Prostate gland (tissue), 2 donors: ENCODE measurements at regions not wholly inside any gene's neighbourhood (a gene's known extent, or its start where the extent isn't known, plus 50 kb on each side); places are given as distances from the start of the nearest gene placed in this dataset.

Source experiments
- DNase-seq: peaks from one replicate; pipeline ENCODE4 v3.0.0-alpha.2; 2019; ENCODE audit warnings: low spot score
- H3K27ac ChIP-seq, 2 donors: fragments of 200-600 bp; sonication (generic); 2 replicates each; pipeline ENCODE4 v1.5.1; 2017 to 2019
- H3K27me3 ChIP-seq: fragments of 200-600 bp; sonication (generic); replicated peaks from 2 replicates; pipeline ENCODE4 v1.5.1; 2019; ENCODE audit not compliant: insufficient read depth
- H3K36me3 ChIP-seq, 2 donors: fragments of 200-600 bp; sonication (generic); 1 replicate in 1 of 2; 2 replicates in 1 of 2; pipeline versions ENCODE4 v1.5.1 to v1.8.1; 2017 to 2019
- H3K4me1 ChIP-seq: fragments of 200-600 bp; sonication (generic); replicated peaks from 2 replicates; pipeline ENCODE4 v1.5.1; 2019
- H3K4me3 ChIP-seq, 2 donors: fragments of 200-600 bp; sonication (generic); 2 replicates each; pipeline ENCODE4 v1.5.1; 2017 to 2019
- H3K9me3 ChIP-seq: fragments of 200-600 bp; sonication (generic); 2 replicates; pipeline ENCODE4 v1.5.1; 2017
- POLR2A ChIP-seq: fragments of 450-650 bp; IDR thresholded peaks from one replicate; pipeline ENCODE4 v1.6.1; 2016; ENCODE audit warnings: antibody characterized with exemption, mild to moderate bottlenecking
- POLR2AphosphoS5 ChIP-seq: sonication (generic); formaldehyde crosslinking; IDR thresholded peaks from one replicate; pipeline ENCODE4 v1.6.1; 2017; ENCODE audit warnings: antibody characterized with exemption
- WGBS: methylation state at CpG from one replicate; pipeline ENCODE4 v1.1.5; 2018; 5-methylcytosine and 5-hydroxymethylcytosine counted together
- intact Hi-C: fragments of 100-400 bp; cut with DNase I; formaldehyde crosslinking; loops from one replicate; pipeline ENCODE4 v1.14.2; 2022
- TF ChIP-seq, protein P1 (sequence below), 4 experiments: fragments of 200-600 bp in 2 of 4; fragments of 450-650 bp in 2 of 4; sonication (generic) in 2 of 4; IDR thresholded peaks; 1 replicate in 3 of 4; 2 replicates in 1 of 4; pipeline ENCODE4 v1.5.1; 2016 to 2019; ENCODE audit warnings: antibody characterized with exemption in 4 of 4, mild to moderate bottlenecking in 2 of 4, moderate library complexity in 2 of 4

DNA sequence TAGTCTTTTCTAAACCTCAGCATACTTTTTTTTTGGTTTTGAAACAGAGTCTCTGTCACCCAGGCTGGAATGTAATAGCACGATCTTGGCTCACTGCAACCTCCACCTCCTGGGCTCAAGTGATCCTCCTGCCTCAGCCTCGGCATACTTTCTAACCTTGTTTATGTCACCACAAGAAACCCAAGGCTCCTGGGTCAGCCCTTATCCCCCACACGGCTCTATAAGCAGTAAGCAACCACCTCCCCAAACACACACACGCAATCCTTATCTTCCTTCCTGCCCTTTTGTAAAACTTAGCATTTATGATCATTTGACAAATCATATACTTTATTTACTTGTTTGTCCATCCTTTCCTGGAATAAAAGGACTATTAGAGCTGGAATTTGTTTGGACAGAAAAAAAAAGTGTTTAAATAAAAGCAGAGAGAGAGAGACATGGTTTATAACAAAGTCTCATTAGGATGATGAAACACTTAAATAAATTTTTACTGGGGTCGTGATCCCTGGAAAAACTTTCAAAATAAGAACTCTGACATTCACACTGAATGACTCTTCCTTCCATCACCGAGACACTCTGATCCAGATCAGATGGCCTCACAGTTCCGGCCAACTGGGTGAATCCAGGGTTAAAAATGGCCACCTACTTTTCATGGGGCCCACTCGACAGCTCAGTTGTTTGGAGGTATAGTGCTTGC, 72.7 kb upstream of the PIK3CG start:
- WGBS = 35% methylated on average over 8 of the region's 8 CpGs
- Histone ChIP-seq H3K36me3 (no peaks in the 10 kb centered on the region), H3K4me1 (no peaks in the 10 kb centered on the region), H3K27me3 (no peaks in the 10 kb centered on the region), H3K27ac (no peak overlapping the region), H3K4me3 (no peak overlapping the region), H3K9me3 (no peaks in the 10 kb centered on the region)
- DNase-seq = no peak
- TF ChIP-seq, protein P1, sequence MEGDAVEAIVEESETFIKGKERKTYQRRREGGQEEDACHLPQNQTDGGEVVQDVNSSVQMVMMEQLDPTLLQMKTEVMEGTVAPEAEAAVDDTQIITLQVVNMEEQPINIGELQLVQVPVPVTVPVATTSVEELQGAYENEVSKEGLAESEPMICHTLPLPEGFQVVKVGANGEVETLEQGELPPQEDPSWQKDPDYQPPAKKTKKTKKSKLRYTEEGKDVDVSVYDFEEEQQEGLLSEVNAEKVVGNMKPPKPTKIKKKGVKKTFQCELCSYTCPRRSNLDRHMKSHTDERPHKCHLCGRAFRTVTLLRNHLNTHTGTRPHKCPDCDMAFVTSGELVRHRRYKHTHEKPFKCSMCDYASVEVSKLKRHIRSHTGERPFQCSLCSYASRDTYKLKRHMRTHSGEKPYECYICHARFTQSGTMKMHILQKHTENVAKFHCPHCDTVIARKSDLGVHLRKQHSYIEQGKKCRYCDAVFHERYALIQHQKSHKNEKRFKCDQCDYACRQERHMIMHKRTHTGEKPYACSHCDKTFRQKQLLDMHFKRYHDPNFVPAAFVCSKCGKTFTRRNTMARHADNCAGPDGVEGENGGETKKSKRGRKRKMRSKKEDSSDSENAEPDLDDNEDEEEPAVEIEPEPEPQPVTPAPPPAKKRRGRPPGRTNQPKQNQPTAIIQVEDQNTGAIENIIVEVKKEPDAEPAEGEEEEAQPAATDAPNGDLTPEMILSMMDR (IDR thresholded peaks at IDR 0.05) = no peak
- intact Hi-C loops = loop anchor here (5.0 kb wide), 1 partner anchor 355 kb away; no protein-coding TSS in a partner anchor

GRCh38 chr7:106793015-106793975, 71.8 kb upstream of the PIK3CG start:
- no peaks in the 10 kb centered on the region for H3K27me3 ChIP-seq
- H3K4me1 ChIP-seq = no peaks in the 10 kb centered on the region
- intact Hi-C loops = loop anchor here (5.0 kb wide), 1 partner anchor 354 kb away; no protein-coding TSS in a partner anchor
- 64% methylated on average over 7 of the region's 7 CpGs for WGBS
- no peaks in the 10 kb centered on the region for H3K36me3 ChIP-seq
- H3K4me3 ChIP-seq = no peak overlapping the region
- no peak for TF ChIP-seq POLR2A
- TF ChIP-seq, protein P1 (IDR thresholded peaks at IDR 0.05) = peak in 3 of 4 experiments; percentile 37 to 70 (median 57)
- TF ChIP-seq POLR2AphosphoS5 = no peak
- no peak overlapping the region for H3K27ac ChIP-seq
- DNase-seq = no peak
- no peaks in the 10 kb centered on the region for H3K9me3 ChIP-seq

DNA sequence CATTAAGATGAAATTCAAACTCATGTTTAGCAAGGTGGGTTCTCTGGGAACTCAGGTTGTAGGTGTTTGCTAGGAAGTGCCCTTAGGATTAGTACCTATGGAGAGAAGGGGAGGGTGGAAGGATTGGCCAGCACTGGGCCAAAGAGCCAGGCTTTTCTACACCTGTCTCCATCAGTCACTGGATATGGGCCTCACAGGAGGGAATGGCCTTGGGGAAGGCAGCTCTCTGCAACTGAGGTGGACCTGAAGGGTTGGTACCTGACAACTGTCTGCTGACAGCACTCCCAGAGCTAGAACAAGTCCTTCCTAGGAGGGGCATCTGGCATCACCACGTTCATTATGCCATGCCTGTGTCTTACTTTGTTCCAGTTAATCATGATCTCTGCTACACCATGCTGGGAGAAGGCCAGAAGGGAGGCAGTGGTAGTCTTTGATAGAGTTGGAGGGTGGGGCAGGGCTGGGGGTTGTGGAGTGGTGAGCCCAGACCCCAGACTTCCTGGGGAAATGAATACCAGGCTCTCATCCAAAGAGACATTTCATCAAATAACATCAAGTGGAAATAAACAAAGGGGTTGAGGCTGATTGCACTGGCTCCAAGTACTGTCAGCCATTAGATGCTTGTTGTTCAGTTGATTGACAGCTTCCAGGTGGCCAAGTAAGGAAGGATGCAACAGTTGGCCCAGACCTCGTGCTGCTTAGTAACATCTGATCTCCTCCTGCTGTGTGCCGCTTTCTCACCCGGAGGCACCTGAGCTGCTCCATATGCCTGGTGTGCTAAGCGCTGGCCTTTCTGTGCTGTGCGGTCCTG, 70.6 kb upstream of the PIK3CG start:
- Histone ChIP-seq H3K4me3 (no peak overlapping the region), H3K27ac (no peak overlapping the region), H3K36me3 (no peaks in the 10 kb centered on the region), H3K27me3 (no peaks in the 10 kb centered on the region), H3K4me1 (no peaks in the 10 kb centered on the region), H3K9me3 (no peaks in the 10 kb centered on the region)
- no peak for DNase-seq
- WGBS = 71% methylated on average over 6 of the region's 6 CpGs
- TF ChIP-seq POLR2A (no peak), POLR2AphosphoS5 (no peak)
- TF ChIP-seq, protein P1 (IDR thresholded peaks at IDR 0.05) = no peak
- intact Hi-C loops = loop anchor here (5.0 kb wide), 1 partner anchor 353 kb away; no protein-coding TSS in a partner anchor

- no peaks in the 10 kb centered on the region for H3K36me3 ChIP-seq
- H3K27me3 ChIP-seq = no peaks in the 10 kb centered on the region
- intact Hi-C loops = no loop called here
- TF ChIP-seq, protein P1 (IDR thresholded peaks at IDR 0.05) = no peak
- no peak for TF ChIP-seq POLR2A
- TF ChIP-seq POLR2AphosphoS5 = no peak
- no peak overlapping the region for H3K27ac ChIP-seq
- H3K9me3 ChIP-seq = no peaks in the 10 kb centered on the region
- no peaks in the 10 kb centered on the region for H3K4me1 ChIP-seq
- no peak overlapping the region for H3K4me3 ChIP-seq
- 88% methylated on average over 6 of the region's 6 CpGs for WGBS
- DNase-seq = no peak
These were observed 69.8 kb upstream of the PIK3CG start for GRCh38 chr7:106795084-106795876.
